Head of caudate nucleus (tissue), 42 donors: ENCODE measurements at regions not wholly inside any gene's neighbourhood (a gene's known extent, or its start where the extent isn't known, plus 50 kb on each side); places are given as distances from the start of the nearest gene placed in this dataset.

Experiments
- DNase-seq, 42 donors: peaks; one replicate each; pipeline versions ENCODE4 v3.0.0 to v3.0.0-alpha.2; 2020 to 2021; ENCODE audit warnings: mixed read lengths in 7 of 42
- intact Hi-C: fragments of 100-400 bp; cut with DNase I; formaldehyde crosslinking; loops from one replicate; pipeline ENCODE4 v1.15.0; 2022

- no peak for DNase-seq
- intact Hi-C loops = no loop called here
Observed at GRCh38 chr5:116389601-116390000, 185.0 kb downstream of the SEMA6A start.

GRCh38 chr5:116388564-116389258 is 185.9 kb downstream of the SEMA6A start:
- intact Hi-C loops = no loop called here
- DNase-seq = peak in 1 of 42 donors; percentile 33

- intact Hi-C loops = no loop called here
Observed at GRCh38 chr5:116387738-116388137, 186.9 kb downstream of the SEMA6A start.

GRCh38 chr5:116386633-116387032 is 188.0 kb downstream of the SEMA6A start:
- DNase-seq = peak in 1 of 42 donors; percentile 42
- intact Hi-C loops = no loop called here

More at GRCh38 chr5:116387738-116388137, 186.9 kb downstream of the SEMA6A start:
- peak in 1 of 42 donors; percentile 17 for DNase-seq

GRCh38 chr5:116382874-116383266 is 191.8 kb downstream of the SEMA6A start:
- peak in 2 of 42 donors; percentile 15 to 43 for DNase-seq
- intact Hi-C loops = no loop called here

- intact Hi-C loops = no loop called here
- peak in 3 of 42 donors; percentile 25 to 57 (median 27) for DNase-seq
Observed at GRCh38 chr5:116382032-116382873, 192.4 kb downstream of the SEMA6A start.

GRCh38 chr5:116381201-116381600 is 193.4 kb downstream of the SEMA6A start:
- intact Hi-C loops = no loop called here
- DNase-seq = peak in 4 of 42 donors; percentile 17 to 58 (median 46)

- peak in 1 of 42 donors; percentile 41 for DNase-seq
- intact Hi-C loops = no loop called here
Observed at GRCh38 chr5:116380621-116381020, 194.0 kb downstream of the SEMA6A start.

GRCh38 chr5:116379306-116379705 is 195.3 kb downstream of the SEMA6A start:
- DNase-seq = no peak

GRCh38 chr5:116378777-116379121 is 195.9 kb downstream of the SEMA6A start:
- DNase-seq = peak in 1 of 42 donors; percentile 34
- intact Hi-C loops = no loop called here

More at GRCh38 chr5:116379306-116379705, 195.3 kb downstream of the SEMA6A start:
- intact Hi-C loops = no loop called here

- DNase-seq = no peak
- intact Hi-C loops = no loop called here
Observed at GRCh38 chr5:116378007-116378776, 196.4 kb downstream of the SEMA6A start.

GRCh38 chr5:116377276-116378006 is 197.2 kb downstream of the SEMA6A start:
- intact Hi-C loops = no loop called here
- no peak for DNase-seq

- no peak for DNase-seq
- intact Hi-C loops = no loop called here
Observed at GRCh38 chr5:116375926-116376325, 198.7 kb downstream of the SEMA6A start.

GRCh38 chr5:116374434-116374852 is 200.2 kb downstream of the SEMA6A start:
- DNase-seq = no peak
- intact Hi-C loops = no loop called here

GRCh38 chr5:116372931-116373597 is 201.6 kb downstream of the SEMA6A start:
- intact Hi-C loops = no loop called here
- no peak for DNase-seq

- intact Hi-C loops = no loop called here
- DNase-seq = no peak
Observed at GRCh38 chr5:116371935-116372334, 202.7 kb downstream of the SEMA6A start.

- DNase-seq = no peak
- intact Hi-C loops = no loop called here
Observed at GRCh38 chr5:116371431-116371830, 203.2 kb downstream of the SEMA6A start.

- no peak for DNase-seq
- intact Hi-C loops = no loop called here
Observed at GRCh38 chr5:116370886-116371285, 203.7 kb downstream of the SEMA6A start.
